NCI-H524 treated with DMSO at 0.1 percent for 48 hours (cell line): ENCODE measurements at regions not wholly inside any gene's neighbourhood (a gene's known extent, or its start where the extent isn't known, plus 50 kb on each side); places are given as distances from the start of the nearest gene placed in this dataset.

Experiments
- DNase-seq: peaks from one replicate; lab custom pipeline; 2025; lab: John Stamatoyannopoulos, UW

DNA sequence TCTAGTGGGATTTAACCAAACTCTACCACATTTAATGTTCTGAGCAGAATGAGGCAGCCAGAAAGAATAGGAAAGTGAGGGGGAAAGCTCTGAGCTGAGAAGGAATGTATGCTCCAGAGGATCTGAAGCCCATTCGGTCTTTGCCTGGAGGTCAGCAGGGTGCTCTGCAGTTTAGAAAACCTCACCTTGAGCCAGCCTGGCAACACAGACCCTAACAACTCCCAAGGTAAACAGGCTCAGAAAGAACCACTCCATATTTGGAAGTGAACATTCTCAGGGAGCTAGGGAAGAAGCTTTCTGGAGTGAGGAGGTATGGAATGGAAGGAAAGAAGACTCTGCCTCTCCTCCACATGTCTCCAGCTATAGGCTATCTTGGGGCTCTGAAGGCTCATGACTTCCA is 398.8 kb downstream of the SEC16B start:
- DNase-seq, result no peak

DNA sequence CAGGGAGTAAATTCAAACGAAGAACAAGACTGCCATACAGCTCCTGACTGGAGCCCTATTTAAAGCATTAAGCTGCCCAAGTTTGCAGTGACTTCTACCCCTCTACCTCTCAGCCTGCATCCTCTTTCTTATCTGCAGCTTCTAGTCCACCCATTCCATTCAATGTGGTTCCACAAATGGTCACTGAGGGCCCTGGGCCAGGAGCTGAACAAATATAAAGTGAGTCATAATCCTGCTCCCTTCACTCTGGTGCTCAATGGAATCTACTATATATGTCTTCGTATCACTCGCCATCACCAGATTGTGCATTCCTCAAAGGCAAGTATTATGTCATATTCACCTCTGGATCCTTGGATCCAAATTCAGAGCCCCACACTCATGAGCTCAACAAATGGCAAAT is 398.7 kb downstream of the BRINP2 start:
- no peak for DNase-seq

DNA sequence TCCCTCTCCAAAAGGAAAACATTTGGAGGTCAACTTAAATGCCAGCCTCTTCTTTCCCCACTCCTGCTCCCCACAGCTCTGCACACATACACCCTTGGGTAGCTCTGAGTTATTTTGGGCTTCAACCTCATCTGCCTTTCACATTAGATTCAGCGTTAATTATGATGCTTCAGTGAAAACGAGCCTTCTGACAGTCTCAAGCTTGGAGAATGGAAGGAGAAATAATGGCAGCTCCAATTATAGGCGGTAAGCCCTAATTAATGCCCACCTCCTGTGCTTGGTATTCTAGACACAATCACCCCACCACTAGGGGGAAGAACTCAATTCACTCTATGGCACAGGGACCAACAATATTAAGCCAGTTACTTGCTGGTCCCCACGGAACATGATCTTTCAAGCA is 397.9 kb downstream of the BRINP2 start:
- DNase-seq, result no peak

DNA sequence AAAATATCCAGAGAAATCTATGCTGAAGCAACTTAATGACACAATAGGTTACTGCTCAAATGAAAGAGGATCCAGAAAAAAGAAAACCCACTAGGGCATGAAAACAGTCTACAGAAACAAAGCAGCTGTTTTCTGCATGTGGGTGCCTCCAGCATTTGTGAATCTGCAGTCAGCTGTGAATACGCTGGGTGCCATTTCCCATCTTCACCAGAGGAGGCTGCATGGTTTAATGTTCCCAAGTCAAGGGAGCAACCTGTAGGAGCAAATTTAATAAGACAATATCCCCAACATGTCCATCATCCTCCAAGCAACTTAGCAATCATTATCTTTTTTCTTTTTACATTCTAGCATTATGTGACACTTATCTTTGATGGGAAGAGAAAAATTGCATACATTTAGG is 396.6 kb downstream of the BRINP2 start:
- no peak for DNase-seq

DNA sequence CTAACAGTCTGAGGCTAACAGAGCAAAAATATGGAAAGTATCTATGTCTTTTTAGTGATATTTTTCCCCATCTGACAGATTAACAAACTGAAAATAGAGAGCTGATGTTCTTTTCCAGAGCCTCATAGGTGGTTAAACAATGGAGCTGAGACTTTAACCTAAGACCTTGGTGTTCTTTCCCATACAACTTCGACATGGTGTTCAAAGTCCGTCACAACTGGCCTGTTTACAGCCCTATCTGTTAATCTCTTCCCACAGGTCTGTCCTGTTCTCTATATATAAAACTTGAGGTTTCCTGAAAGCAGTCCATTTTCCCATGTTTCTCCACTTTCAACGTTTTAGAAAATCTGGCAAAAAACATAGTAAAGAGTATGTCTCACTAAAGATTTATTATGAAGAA is 395.7 kb downstream of the BRINP2 start:
- no peak for DNase-seq

DNA sequence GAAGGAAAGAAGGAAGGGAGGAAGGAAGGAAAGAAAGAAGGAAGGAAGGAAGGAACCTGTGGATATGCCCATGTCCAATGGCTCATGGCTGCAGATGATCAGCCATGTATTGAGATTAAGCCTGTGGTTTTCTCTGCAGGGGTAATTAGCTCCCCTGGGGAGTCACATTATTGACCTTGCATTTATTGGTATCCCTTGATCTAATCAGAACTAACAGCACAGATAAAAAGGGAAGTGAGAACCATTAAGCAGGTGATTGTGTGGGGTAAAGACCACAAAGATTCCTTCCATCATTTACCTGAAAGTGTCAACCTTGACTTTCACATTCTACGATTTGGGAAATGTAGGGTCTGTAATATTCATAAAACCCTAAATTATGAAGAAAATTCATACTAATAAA is 390.7 kb downstream of the BRINP2 start:
- no peak for DNase-seq

DNA sequence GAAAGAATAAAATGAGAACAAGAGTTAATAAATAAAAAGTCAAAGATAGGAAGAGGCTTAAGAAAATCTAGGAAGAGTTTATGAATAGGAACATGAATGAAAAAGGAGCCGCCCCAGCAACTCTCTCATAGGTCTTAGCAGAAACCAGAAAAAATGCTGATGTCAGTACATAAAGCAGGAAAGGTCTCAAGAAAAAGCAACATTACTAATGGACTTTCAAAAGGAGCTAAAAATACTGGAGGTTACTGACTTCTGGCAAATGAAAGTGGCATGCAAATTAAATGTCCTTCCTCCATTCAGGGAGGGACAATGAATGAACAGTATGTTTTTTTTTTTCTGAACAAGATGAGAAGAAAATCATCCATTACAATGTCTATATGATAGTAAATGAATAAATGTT is 387.6 kb downstream of the BRINP2 start:
- no peak for DNase-seq

DNA sequence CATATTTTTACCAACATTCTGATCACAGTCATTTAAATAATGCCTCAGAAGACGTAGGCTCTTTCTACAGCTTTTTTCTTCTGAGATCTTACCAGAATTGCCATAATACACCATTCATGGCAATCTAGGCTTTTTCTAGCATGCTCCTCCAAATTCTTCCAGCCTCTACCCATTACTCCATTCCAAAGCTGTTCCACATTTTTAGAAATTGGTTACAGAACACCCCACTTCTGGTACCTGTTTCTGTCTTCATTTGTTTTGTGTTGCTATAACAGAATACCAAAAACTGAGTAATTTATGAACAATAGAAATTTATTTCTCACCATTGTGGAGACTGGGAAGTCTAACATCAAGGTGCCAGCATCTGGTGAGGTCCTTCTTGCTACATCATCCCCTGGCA is 385.4 kb downstream of the BRINP2 start:
- no peak for DNase-seq

DNA sequence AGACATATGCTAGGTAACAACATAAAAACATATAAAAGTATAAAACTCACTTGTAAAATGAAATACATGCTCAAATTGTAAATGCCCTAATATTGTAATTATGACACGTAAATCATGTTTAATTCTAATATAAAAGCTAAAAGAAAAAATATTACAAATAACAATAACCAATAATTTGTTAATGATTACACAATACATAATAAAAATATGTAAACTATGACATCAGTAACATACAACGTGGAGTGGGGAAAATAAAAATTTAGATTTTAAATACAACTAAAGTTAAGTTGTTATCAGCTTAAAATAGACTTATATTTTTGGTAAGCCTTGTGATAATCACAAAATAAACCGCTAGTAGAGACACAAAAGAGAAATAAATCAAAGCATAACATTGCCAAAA is 376.4 kb downstream of the BRINP2 start:
- DNase-seq, result no peak

DNA sequence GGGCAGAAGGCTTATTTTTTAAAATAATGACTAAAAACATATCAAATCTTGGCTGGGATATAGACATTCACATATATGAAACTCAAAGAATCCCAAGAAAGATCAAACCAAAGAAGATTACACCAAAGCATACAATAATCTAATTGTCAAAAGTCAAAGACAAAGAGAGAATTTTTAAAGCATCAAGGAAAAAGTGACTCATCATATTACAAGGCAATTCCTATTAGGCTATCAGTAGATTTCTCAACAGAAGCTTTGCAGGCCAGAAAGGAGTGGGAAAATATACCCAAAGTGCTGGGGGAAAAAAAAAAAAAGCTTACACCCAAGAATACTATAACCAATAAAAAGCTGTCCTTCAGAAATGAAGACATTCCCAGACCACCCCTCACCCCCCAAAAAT is 375.6 kb downstream of the BRINP2 start:
- no peak for DNase-seq

DNA sequence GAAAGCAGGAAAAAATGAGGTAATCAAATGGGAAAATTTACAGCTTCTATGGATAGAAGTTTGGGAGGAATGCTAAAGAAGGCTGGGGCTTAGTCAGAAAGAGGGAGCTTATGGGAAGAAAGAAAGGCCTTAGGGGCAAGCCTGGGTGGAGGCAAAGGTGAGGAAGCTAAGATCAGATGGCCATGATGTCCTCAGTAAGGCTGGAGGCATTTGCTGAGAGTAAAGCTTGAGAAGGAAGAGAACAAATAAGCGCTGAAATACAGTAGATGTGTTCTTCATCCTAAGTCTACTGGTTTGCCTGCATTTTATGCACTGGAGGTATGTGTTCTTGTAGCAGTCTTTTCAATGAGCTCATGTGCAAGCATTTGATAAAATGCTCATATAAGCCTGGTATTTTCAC is 355.4 kb downstream of the BRINP2 start:
- no peak for DNase-seq

DNA sequence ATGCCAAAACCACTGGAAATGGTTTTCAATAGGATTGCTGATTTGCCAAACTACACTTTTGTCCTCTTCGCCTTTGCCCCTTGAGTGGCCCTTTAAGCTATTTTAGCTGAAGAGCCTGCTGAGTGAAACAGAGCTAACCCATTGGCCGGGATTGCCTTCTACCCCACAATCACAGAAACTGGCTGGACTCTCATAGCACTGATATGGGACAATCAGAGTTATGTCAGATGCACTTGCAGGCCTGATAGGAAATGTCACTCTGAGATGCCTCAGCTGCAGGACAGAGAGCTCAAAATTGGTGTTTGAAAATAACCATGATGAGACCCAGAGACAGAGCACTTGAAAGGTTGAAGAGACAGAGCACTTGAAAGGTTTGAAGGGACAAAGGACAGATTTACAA is 354.4 kb downstream of the BRINP2 start:
- no peak for DNase-seq

DNA sequence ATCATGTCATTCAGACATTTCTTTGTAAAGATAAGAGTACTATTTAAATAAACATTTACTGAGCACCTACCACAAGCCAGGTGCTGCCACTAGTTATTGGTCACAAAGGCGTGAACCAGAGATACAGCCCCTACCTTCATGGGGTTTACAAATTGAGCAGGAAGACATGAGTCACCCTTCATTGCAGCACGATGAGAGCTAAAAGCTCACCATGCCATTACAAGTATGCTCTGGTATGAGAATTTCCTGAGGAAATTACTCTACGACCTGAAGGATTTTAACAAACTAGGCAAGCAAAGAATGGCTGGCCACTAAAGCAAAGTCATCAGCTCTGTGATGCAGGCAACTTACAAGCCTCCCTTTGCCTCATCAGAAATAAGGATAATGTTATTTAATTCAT is 346.8 kb downstream of the BRINP2 start:
- no peak for DNase-seq

DNA sequence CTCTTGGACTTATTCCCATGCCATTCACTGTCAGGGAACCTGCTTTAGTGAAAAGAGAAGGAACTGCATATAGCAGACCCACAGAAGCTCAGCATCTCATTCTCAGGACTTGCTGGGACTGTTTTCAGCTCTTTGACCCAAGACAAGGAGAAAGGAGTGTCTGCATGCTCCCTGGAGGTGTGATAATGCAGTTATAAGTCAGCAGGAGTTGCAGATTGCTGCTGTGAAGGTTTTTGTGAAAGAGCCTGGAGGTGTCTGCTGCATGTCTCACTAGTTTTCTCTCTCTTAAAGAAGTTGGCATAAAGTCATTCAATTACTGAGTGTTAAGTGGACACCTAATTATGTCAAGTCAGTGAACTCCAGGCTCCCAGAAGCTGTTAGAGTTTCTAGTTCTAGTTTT is 343.4 kb downstream of the BRINP2 start:
- no peak for DNase-seq

DNA sequence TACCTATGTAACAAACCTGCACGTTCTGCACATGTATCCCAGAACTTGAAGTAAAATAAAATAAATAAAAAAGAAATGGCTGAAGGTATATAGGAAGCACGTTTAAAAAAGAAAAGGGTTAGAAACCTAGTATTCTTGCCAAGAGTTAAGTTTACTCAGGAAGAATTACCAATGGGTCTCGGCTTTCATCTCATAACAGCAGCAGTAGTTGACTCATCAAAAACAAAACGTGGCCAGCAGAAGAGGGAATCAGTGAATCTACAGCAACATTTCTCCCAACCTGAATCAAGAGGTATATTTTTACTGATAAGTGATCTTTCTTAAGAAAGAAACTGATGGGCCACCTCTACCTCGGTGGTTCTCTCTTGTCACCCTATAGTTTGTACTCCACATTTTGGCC is 340.3 kb downstream of the BRINP2 start:
- no peak for DNase-seq

DNA sequence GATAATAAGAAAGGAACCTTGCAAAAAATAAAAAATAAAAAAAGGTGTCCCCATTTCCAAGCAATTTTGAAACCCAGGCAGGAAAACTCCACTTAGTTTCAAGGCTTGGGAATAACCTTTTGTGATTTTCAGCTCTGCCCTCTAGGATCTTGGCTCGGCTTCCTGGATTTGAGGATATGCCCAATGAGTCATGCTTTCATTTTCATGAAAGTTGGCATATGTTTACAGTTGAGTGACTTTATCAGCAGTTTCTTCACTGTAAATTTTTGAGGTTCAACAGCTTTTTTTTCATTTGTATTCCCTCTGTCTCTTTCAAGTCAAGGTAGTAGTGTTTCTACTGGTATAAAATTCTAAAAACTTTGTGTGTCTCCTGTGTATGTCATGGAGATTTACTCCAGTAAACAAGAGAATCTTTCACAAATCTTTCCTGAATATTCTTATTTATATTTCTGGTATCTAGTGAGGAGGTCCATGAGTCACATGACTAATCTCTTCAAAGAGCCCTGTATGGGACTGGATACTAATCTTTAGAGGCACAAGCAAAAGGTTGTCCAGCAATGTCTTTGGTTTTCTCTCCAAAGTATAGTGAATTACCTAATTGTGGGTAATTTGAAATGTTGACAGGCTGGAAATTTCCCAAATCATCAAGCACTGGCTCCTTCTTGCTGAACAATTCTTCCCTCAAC is 335.3 kb downstream of the BRINP2 start:
- no peak for DNase-seq

DNA sequence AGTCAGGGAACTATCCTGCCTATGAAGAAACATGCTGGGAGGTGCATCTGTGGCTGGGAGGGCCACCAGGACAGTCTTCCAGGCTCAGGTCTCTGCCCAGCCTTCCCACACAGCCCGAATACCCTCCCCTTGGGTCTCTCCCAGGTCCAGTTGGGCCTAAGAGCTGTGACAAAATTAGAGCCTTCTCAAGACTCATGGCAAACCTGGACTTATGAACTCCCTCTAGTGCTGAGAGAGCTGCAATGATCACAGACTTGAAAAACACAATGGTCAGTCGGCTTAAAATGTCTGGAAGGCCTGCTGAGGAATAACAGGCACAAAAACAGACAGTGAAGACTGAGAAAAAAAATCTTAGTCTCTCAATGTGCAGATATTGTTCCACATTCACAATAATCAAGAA is 325.1 kb downstream of the BRINP2 start:
- no peak for DNase-seq

DNA sequence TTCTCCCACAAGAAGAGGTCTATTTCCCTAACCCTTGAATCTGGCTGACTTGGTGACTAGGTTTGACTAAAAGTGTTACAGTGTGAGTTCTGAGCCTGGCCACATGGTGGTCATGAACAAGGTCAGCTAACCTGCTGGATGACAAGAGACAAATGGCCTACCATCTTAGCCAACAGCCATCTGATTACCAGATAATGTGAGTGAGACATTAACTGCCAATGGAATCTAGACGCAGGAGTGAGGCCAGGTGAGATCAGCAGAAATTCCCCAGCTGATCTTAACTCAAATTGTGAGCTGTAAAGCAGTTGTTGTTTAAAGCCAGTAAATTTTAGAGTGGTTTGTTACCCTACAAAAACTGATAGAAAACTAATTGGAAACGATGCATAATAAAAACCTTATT is 320.0 kb downstream of the BRINP2 start:
- DNase-seq, result no peak

DNA sequence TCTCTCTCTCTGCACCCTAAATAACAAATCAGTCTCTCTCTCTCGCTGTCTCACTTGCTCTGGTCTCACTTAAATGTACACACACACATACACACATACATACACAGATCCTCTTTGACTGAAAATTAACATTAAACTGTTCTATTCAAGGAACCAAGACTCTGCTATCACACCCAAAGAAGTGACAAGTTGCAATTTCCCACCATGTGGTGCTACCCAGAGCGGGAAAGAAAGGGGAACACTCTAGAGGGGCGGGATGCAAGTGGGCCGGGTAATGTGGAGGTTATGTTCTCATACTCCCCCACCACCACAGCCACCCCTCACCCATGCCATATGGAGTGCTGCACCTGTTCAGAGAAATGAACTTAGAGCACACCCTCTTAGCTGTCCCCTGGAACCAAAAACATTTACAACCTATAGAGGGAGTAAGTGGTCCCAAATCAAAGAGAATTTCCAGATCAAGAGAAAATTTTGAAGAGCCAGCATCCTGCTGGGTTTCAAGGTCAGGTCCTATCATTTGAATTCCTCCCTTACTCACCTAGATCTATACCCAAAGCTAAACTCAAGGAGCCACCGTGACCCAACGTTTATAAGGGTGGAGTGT is 319.4 kb downstream of the BRINP2 start:
- peak; percentile 42 for DNase-seq

DNA sequence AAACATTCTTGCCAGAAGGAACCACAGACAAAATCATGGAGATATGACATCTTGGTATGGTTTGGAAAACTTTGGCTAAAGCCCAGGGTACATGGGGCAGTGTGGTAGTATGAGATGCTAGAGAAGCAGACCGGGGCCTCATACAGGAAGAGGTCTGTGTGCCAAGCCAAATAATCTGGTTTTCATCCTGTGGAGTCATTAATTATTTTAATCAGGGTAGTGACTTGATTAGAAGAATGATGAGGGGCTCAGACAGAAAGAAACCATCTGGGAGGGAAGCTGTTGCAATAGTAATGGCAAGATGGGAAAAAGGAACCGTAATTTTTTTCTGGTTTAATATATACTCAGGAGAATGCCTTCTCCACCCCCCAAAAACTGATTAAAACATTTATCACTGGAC is 318.0 kb downstream of the BRINP2 start:
- no peak for DNase-seq

DNA sequence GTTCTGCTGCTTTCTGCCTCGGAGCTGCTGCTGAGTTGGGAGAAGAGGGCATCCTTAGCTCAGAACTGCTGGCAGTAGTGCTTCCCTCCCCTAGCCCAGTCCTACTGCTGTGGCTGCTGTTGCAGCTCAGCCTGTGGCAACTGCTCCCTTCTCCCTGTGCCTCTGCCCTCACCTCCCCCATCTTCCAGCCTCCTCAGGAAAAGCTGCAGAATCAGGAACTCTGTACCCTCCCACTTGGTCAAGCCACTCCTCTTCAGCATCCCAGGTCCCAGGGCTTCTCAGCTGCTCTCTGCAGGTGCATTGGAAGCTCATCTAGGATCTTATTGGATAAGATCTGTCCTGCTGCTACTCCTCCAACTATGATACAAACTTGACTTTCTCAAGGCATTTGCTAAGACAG is 316.7 kb downstream of the BRINP2 start:
- no peak for DNase-seq

DNA sequence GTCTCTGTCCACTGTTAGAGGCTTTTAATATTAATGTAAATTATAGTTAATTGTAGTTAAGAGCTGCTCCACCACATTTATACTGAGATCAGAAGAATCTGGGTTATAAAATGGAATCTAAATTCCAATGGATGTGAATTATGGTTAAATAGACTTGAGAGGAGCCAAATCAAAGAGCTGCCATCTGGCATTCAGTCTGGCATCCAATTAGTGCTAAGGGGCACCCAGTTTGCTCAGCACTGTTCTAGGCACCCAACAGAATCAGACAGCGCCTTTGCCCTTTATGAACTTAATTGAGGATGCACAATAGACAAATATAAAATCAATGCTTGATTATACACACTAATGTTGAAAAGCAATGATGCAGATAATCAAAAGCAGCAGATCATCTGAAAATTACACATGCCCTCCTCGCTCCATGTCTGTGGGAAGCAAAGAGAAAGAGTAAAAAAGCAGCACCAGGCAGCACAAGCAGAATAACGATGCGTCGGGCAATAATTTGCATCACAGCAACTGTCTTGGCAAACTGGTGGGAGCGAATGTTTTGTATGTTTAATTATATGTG is 310.1 kb downstream of the BRINP2 start:
- DNase-seq, result no peak

DNA sequence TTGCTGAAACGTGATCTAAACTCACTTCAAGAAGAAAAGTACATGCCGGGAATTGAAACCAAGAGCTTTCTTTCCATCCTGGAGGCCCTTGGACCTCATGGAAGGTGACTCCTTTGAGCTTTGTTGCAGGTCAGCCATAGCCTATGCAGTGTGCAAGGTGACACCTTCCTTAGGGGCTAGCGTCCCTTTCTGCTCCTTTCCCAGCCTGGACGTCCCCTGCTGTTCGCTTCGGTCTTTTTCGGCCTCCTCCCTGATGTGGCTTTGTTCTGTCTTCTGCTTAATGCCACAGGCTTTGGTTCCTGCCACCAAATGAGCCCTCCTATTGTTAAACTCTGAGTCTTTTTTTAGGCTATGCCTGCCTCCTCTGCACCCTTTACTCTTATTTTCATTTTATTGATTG is 308.8 kb downstream of the BRINP2 start:
- DNase-seq, result no peak

DNA sequence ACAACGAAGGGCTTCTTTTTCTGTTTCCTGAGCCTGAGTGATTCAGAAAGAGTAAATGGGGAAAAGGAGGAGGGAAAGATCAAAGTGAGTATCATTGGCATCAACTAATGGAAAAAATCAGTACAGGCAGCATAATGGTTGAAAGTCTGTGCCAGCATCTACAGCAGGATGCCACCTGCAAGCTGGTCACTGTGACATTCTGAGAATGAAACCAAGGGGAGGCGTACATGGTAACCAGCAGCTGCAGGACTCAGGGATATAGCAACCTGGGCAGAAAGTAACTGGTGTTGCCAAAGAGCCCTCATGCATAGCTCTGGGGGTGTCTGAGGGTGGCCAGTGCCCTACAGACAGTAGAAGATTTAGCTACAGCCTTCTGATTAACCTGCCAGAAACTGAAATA is 305.9 kb downstream of the BRINP2 start:
- no peak for DNase-seq
